Chondrocyte (in vitro differentiated cells): ENCODE measurements at regions not wholly inside any gene's neighbourhood (a gene's known extent, or its start where the extent isn't known, plus 50 kb on each side); places are given as distances from the start of the nearest gene placed in this dataset.

Source experiments
- DNase-seq: peaks from one replicate; pipeline ENCODE4 v3.0.0; 2021; ENCODE audit warnings: mixed read lengths, low spot score
- H3K27ac Mint-ChIP-seq: one replicate; pipeline ENCODE4 v1.8.0; 2021; ENCODE audit warnings: mild to moderate bottlenecking, moderate library complexity, mixed read lengths; ENCODE audit not compliant: unreplicated experiment
- H3K27me3 Mint-ChIP-seq: 2 replicates; pipeline ENCODE4 v1.8.0; 2021; ENCODE audit warnings: low read depth, mixed read lengths
- H3K36me3 Mint-ChIP-seq: 2 replicates; pipeline ENCODE4 v1.8.0; 2021; ENCODE audit warnings: low read depth, mixed read lengths
- H3K4me1 Mint-ChIP-seq: 2 replicates; pipeline ENCODE4 v1.8.0; 2021; ENCODE audit warnings: low read depth, mild to moderate bottlenecking, mixed read lengths
- H3K4me3 Mint-ChIP-seq: one replicate; pipeline ENCODE4 v1.8.0; 2021; ENCODE audit warnings: mild to moderate bottlenecking, moderate library complexity, mixed read lengths; ENCODE audit not compliant: unreplicated experiment
- H3K9me3 Mint-ChIP-seq: 2 replicates; pipeline ENCODE4 v1.8.0; 2021; ENCODE audit warnings: low read depth, mixed read lengths
- TF ChIP-seq, protein P1 (sequence below): fragments of 200-600 bp; sonication (generic); IDR thresholded peaks from 2 replicates; pipeline ENCODE4 v1.5.0; 2021; ENCODE audit warnings: antibody characterized with exemption, mild to moderate bottlenecking, moderate library complexity

GRCh38 chr10:113967126-113967525, 76.5 kb upstream of the ADRB1 start:
- DNase-seq, result no peak
- H3K36me3 Mint-ChIP-seq, result peaks cover 2% of the 10 kb centered on the region
- no peaks in the 10 kb centered on the region for H3K4me1 Mint-ChIP-seq
- H3K27ac Mint-ChIP-seq, result no peak overlapping the region
- peaks cover 4% of the 10 kb centered on the region for H3K9me3 Mint-ChIP-seq
- no peaks in the 10 kb centered on the region for H3K27me3 Mint-ChIP-seq
- TF ChIP-seq, protein P1, sequence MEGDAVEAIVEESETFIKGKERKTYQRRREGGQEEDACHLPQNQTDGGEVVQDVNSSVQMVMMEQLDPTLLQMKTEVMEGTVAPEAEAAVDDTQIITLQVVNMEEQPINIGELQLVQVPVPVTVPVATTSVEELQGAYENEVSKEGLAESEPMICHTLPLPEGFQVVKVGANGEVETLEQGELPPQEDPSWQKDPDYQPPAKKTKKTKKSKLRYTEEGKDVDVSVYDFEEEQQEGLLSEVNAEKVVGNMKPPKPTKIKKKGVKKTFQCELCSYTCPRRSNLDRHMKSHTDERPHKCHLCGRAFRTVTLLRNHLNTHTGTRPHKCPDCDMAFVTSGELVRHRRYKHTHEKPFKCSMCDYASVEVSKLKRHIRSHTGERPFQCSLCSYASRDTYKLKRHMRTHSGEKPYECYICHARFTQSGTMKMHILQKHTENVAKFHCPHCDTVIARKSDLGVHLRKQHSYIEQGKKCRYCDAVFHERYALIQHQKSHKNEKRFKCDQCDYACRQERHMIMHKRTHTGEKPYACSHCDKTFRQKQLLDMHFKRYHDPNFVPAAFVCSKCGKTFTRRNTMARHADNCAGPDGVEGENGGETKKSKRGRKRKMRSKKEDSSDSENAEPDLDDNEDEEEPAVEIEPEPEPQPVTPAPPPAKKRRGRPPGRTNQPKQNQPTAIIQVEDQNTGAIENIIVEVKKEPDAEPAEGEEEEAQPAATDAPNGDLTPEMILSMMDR, result no peak
- H3K4me3 Mint-ChIP-seq, result no peak overlapping the region

DNA sequence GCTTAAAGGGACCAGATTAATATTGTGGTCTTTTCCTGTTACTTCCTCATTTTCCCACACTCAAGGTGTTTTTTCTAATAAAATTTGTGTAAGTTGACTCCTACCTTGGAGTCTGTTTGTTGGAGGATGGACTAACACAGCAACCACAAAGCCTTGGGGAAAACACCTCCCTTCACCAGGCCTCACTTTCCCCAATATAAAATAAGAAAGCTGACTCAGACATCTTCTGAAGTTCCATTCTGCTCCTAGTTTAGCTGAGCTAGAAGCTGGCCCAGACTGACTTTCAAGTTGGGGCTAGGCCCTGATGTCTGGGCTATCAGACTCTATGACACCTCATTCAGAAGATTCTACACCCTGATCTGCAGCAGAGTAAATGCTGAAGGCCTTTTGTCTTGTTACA, 73.0 kb upstream of the ADRB1 start:
- H3K27ac Mint-ChIP-seq, result no peak overlapping the region
- TF ChIP-seq, protein P1, result no peak
- no peak overlapping the region for H3K4me3 Mint-ChIP-seq
- H3K27me3 Mint-ChIP-seq, result no peaks in the 10 kb centered on the region
- H3K9me3 Mint-ChIP-seq, result peaks cover 8% of the 10 kb centered on the region
- peaks cover 2% of the 10 kb centered on the region for H3K36me3 Mint-ChIP-seq
- no peaks in the 10 kb centered on the region for H3K4me1 Mint-ChIP-seq
- DNase-seq, result no peak

GRCh38 chr10:113971349-113971973, 72.2 kb upstream of the ADRB1 start:
- H3K9me3 Mint-ChIP-seq, result peaks cover 8% of the 10 kb centered on the region
- DNase-seq, result no peak
- H3K36me3 Mint-ChIP-seq, result peaks cover 2% of the 10 kb centered on the region
- H3K4me1 Mint-ChIP-seq, result no peaks in the 10 kb centered on the region
- H3K27ac Mint-ChIP-seq, result no peak overlapping the region
- TF ChIP-seq, protein P1, result no peak
- no peak overlapping the region for H3K4me3 Mint-ChIP-seq
- no peaks in the 10 kb centered on the region for H3K27me3 Mint-ChIP-seq

DNA sequence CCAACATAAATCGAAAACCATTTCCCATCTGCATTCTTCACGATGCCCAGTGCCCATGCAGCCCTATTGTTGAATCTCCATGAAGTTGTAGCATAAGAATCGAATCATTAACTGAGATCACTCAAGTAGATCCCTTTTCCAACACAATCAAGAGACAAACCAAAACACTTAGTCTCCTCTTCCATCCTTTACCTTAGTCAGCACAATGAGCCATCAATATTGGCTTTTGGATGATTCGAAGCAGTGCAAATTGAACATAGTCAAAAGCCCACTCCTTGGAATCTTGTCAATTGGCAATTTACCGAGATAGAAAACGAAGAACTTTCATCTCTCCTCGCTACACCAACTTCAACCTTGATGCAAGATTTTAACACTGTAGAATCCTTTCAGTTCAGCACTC, 66.5 kb upstream of the ADRB1 start:
- TF ChIP-seq, protein P1, result no peak

GRCh38 chr10:113978802-113979201, 64.9 kb upstream of the ADRB1 start:
- Mint-ChIP-seq H3K36me3 (no peaks in the 10 kb centered on the region), H3K27me3 (no peaks in the 10 kb centered on the region), H3K4me1 (no peaks in the 10 kb centered on the region)

More for the DNA sequence above, 66.5 kb upstream of the ADRB1 start:
- Mint-ChIP-seq H3K36me3 (no peaks in the 10 kb centered on the region), H3K4me3 (no peak overlapping the region), H3K27me3 (no peaks in the 10 kb centered on the region), H3K27ac (no peak overlapping the region), H3K4me1 (no peaks in the 10 kb centered on the region), H3K9me3 (peaks cover 4% of the 10 kb centered on the region)
- DNase-seq, result no peak

More at GRCh38 chr10:113978802-113979201, 64.9 kb upstream of the ADRB1 start:
- TF ChIP-seq, protein P1, result no peak
- no peak overlapping the region for H3K4me3 Mint-ChIP-seq
- H3K9me3 Mint-ChIP-seq, result no peaks in the 10 kb centered on the region
- no peak overlapping the region for H3K27ac Mint-ChIP-seq
- DNase-seq, result no peak
